Liver (tissue), 2 donors: ENCODE measurements at regions not wholly inside any gene's neighbourhood (a gene's known extent, or its start where the extent isn't known, plus 50 kb on each side); places are given as distances from the start of the nearest gene placed in this dataset.
"Not testable (repeated sequence)": the region's sequence is repeated elsewhere in the genome, so short reads cannot be mapped to it uniquely, and the experiment has no call there.

Experiments
- CTCF ChIP-seq: fragments of 150-350 bp; IDR thresholded peaks from 2 replicates; pipeline ENCODE4 v1.5.1; 2017; ENCODE audit warnings: improper control_type of control experiment, low read depth, low read length; ENCODE audit not compliant: missing input control
- REST ChIP-seq: IDR thresholded peaks from 2 replicates; pipeline ENCODE4 v1.6.1; 2016; ENCODE audit warnings: antibody characterized with exemption, mild to moderate bottlenecking
- donor health status: healthy.

GRCh38 chr21:5231261-5231660 is 5290.1 kb upstream of the TPTE start:
- TF ChIP-seq CTCF, REST: not testable (repeated sequence)
